NB4 (cell line): ENCODE measurements at regions not wholly inside any gene's neighbourhood (a gene's known extent, or its start where the extent isn't known, plus 50 kb on each side); places are given as distances from the start of the nearest gene placed in this dataset.

Source experiments
- CTCF ChIP-seq: IDR thresholded peaks from one replicate; pipeline ENCODE4 v1.5.1; 2012; ENCODE audit warnings: low read depth, low read length
- MAX ChIP-seq: IDR thresholded peaks from 2 replicates; pipeline ENCODE4 v1.6.1; 2011; ENCODE audit warnings: low read depth, low read length
- MYC ChIP-seq: IDR thresholded peaks from 2 replicates; pipeline ENCODE4 v1.6.1; 2011; ENCODE audit warnings: low read depth, low read length
- POLR2A ChIP-seq: IDR thresholded peaks from 2 replicates; pipeline ENCODE4 v1.6.1; 2011; ENCODE audit warnings: mild to moderate bottlenecking; ENCODE audit not compliant: insufficient read length; ENCODE audit errors: extremely low read depth

GRCh38 chr21:16180614-16181013 lies 450.8 kb downstream of the USP25 start:
- TF ChIP-seq CTCF (no peak), POLR2A (no peak), MYC (no peak), MAX (no peak)
